MCF 10A (cell line): ENCODE measurements at regions not wholly inside any gene's neighbourhood (a gene's known extent, or its start where the extent isn't known, plus 50 kb on each side); places are given as distances from the start of the nearest gene placed in this dataset.

Experiments
- BruUV-seq: library from RNA; stranded (reverse); fragments of 400-500 nt; replicated peaks from 2 replicates; lab custom pipeline; 2021; lab: Mats Ljungman, UMichigan
- CTCF ChIA-PET: fragments of 300-600 bp; sonication (Branson Sonifier 250); formaldehyde crosslinking; extraction: SDS; loops from one replicate; lab custom pipeline; 2021; ENCODE audit warnings: antibody characterized with exemption, inconsistent platforms; lab: Yijun Ruan, JAX
- POLR2A ChIA-PET: fragments of 300-600, 350-650 bp; sonication (Branson Sonifier 250); formaldehyde crosslinking; extraction: SDS; loops from one replicate; lab custom pipeline; 2020; ENCODE audit warnings: antibody characterized with exemption, inconsistent platforms; lab: Yijun Ruan, JAX
- DNase-seq: peaks from one replicate; pipeline ENCODE4 v3.0.0-alpha.2; 2018; ENCODE audit not compliant: unreplicated experiment
- H3K27ac Mint-ChIP-seq: one replicate; pipeline ENCODE4 v1.8.0; 2022; ENCODE audit warnings: mild to moderate bottlenecking, low read depth, mixed read lengths; ENCODE audit not compliant: unreplicated experiment
- H3K27me3 Mint-ChIP-seq: one replicate; pipeline ENCODE4 v1.8.0; 2022; ENCODE audit warnings: mixed read lengths; ENCODE audit not compliant: insufficient read depth, unreplicated experiment
- H3K36me3 Mint-ChIP-seq: one replicate; pipeline ENCODE4 v1.8.0; 2022; ENCODE audit warnings: mild to moderate bottlenecking, moderate library complexity, mixed read lengths; ENCODE audit not compliant: insufficient read depth, unreplicated experiment
- H3K4me1 Mint-ChIP-seq: one replicate; pipeline ENCODE4 v1.8.0; 2022; ENCODE audit warnings: mixed read lengths; ENCODE audit not compliant: insufficient read depth, unreplicated experiment
- H3K4me3 Mint-ChIP-seq: one replicate; pipeline ENCODE4 v1.8.0; 2022; ENCODE audit warnings: mild to moderate bottlenecking, moderate library complexity, mixed read lengths; ENCODE audit not compliant: unreplicated experiment
- H3K9me3 Mint-ChIP-seq: one replicate; pipeline ENCODE4 v1.8.0; 2022; ENCODE audit warnings: mixed read lengths; ENCODE audit not compliant: unreplicated experiment
- CTCF ChIP-seq: fragments of 200-600 bp; IDR thresholded peaks from one replicate; pipeline ENCODE4 v1.8.0; 2022; ENCODE audit warnings: antibody characterized with exemption, mild to moderate bottlenecking; ENCODE audit not compliant: unreplicated experiment
- intact Hi-C: fragments of 100-400 bp; cut with micrococcal nuclease; formaldehyde crosslinking; loops from 2 replicates; pipeline ENCODE4 v1.14.1; 2022

GRCh38 chr21:16943231-16943630 lies 569.6 kb upstream of the CXADR start:
- ChIA-PET POLR2A (interaction anchor here (1.4 kb wide), 1 partner anchor 11 kb away, joined by 4 read pairs; no protein-coding TSS in a partner anchor), CTCF (interaction anchor here (0.6 to 2.1 kb wide), 5 partner anchors 11 to 327 kb away, joined by 3 to 17 read pairs (median 7); no protein-coding TSS in a partner anchor)
- no peaks in the 10 kb centered on the region for H3K27me3 Mint-ChIP-seq
- no peaks in the 10 kb centered on the region for H3K4me1 Mint-ChIP-seq
- H3K4me3 Mint-ChIP-seq = no peak overlapping the region
- BruUV-seq = no TSS peak
- intact Hi-C loops = loop anchor here (2.0 kb wide), 1 partner anchor 102 kb away; no protein-coding TSS in a partner anchor
- H3K9me3 Mint-ChIP-seq = no peaks in the 10 kb centered on the region
- TF ChIP-seq CTCF = no peak
- no peak overlapping the region for H3K27ac Mint-ChIP-seq
- no peaks in the 10 kb centered on the region for H3K36me3 Mint-ChIP-seq
- DNase-seq = no peak

GRCh38 chr21:16945580-16945979 lies 567.3 kb upstream of the CXADR start:
- Mint-ChIP-seq H3K27me3 (no peaks in the 10 kb centered on the region), H3K4me1 (no peaks in the 10 kb centered on the region), H3K27ac (no peak overlapping the region), H3K36me3 (no peaks in the 10 kb centered on the region), H3K9me3 (no peaks in the 10 kb centered on the region), H3K4me3 (no peak overlapping the region)
- no peak for TF ChIP-seq CTCF
- intact Hi-C loops = no loop called here
- no peak for DNase-seq
- ChIA-PET CTCF (interaction anchor here (1.2 to 1.3 kb wide), 2 partner anchors 100 to 320 kb away, joined by 4 read pairs; no protein-coding TSS in a partner anchor), POLR2A (no interaction called here)
- no TSS peak for BruUV-seq

- Mint-ChIP-seq H3K27ac (no peak overlapping the region), H3K4me1 (no peaks in the 10 kb centered on the region), H3K9me3 (no peaks in the 10 kb centered on the region), H3K4me3 (no peak overlapping the region), H3K36me3 (no peaks in the 10 kb centered on the region), H3K27me3 (no peaks in the 10 kb centered on the region)
- no TSS peak for BruUV-seq
- POLR2A ChIA-PET = no interaction called here
- DNase-seq = no peak
- TF ChIP-seq CTCF = no peak
- intact Hi-C loops = no loop called here
- CTCF ChIA-PET = interaction anchor here (0.6 to 1.7 kb wide), 4 partner anchors 10 to 275 kb away, joined by 4 to 6 read pairs (median 4); no protein-coding TSS in a partner anchor
Observed at GRCh38 chr21:16956824-16957223, 556.0 kb upstream of the CXADR start.

- no peak for TF ChIP-seq CTCF
- intact Hi-C loops = no loop called here
- no peaks in the 10 kb centered on the region for H3K27me3 Mint-ChIP-seq
- CTCF ChIA-PET = no interaction called here
- H3K27ac Mint-ChIP-seq = no peak overlapping the region
- no TSS peak for BruUV-seq
- peaks cover 14% of the 10 kb centered on the region for H3K9me3 Mint-ChIP-seq
- H3K4me3 Mint-ChIP-seq = no peak overlapping the region
- H3K36me3 Mint-ChIP-seq = no peaks in the 10 kb centered on the region
- DNase-seq = no peak
- POLR2A ChIA-PET = interaction anchor here (0.6 kb wide), 1 partner anchor 520 kb away, joined by 4 read pairs; no protein-coding TSS in a partner anchor
- H3K4me1 Mint-ChIP-seq = no peaks in the 10 kb centered on the region
Observed at GRCh38 chr21:16965424-16965823, 547.4 kb upstream of the CXADR start.
